Glutamatergic neuron (in vitro differentiated cells): ENCODE measurements at regions not wholly inside any gene's neighbourhood (a gene's known extent, or its start where the extent isn't known, plus 50 kb on each side); places are given as distances from the start of the nearest gene placed in this dataset.

Source experiments
- DNase-seq: peaks from one replicate; pipeline ENCODE4 v3.0.0; 2022
- H3K27ac Mint-ChIP-seq: one replicate; pipeline ENCODE4 v1.8.0; 2020; ENCODE audit warnings: mild to moderate bottlenecking, mixed read lengths, inconsistent platforms; ENCODE audit not compliant: unreplicated experiment
- H3K27me3 Mint-ChIP-seq: one replicate; pipeline ENCODE4 v1.8.0; 2020; ENCODE audit warnings: mild to moderate bottlenecking, moderate library complexity, mixed read lengths, inconsistent platforms; ENCODE audit not compliant: unreplicated experiment
- H3K36me3 Mint-ChIP-seq: one replicate; pipeline ENCODE4 v1.8.0; 2020; ENCODE audit warnings: mild to moderate bottlenecking, mixed read lengths, inconsistent platforms; ENCODE audit not compliant: unreplicated experiment
- H3K4me1 Mint-ChIP-seq: one replicate; pipeline ENCODE4 v1.8.0; 2020; ENCODE audit warnings: mild to moderate bottlenecking, low read depth, mixed read lengths, inconsistent platforms; ENCODE audit not compliant: unreplicated experiment
- H3K4me3 Mint-ChIP-seq: one replicate; pipeline ENCODE4 v1.8.0; 2020; ENCODE audit warnings: mild to moderate bottlenecking, mixed read lengths, inconsistent platforms; ENCODE audit not compliant: unreplicated experiment
- H3K9me3 Mint-ChIP-seq: one replicate; pipeline ENCODE4 v1.8.0; 2020; ENCODE audit warnings: mild to moderate bottlenecking, moderate library complexity, mixed read lengths, inconsistent platforms; ENCODE audit not compliant: unreplicated experiment
- CTCF ChIP-seq: fragments of 200-600 bp; sonication (generic); IDR thresholded peaks from one replicate; pipeline ENCODE4 v1.5.0; 2021; ENCODE audit not compliant: partially characterized antibody, unreplicated experiment

- H3K36me3 Mint-ChIP-seq, result no peaks in the 10 kb centered on the region
- H3K4me3 Mint-ChIP-seq, result no peak overlapping the region
- no peak for TF ChIP-seq CTCF
- DNase-seq, result no peak
- no peak overlapping the region for H3K27ac Mint-ChIP-seq
- H3K4me1 Mint-ChIP-seq, result no peaks in the 10 kb centered on the region
- H3K27me3 Mint-ChIP-seq, result no peaks in the 10 kb centered on the region
- no peaks in the 10 kb centered on the region for H3K9me3 Mint-ChIP-seq
These were observed 184.9 kb downstream of the SOX2 start for GRCh38 chr3:181896605-181897004.

GRCh38 chr3:181899702-181900101 is 188.0 kb downstream of the SOX2 start:
- H3K27me3 Mint-ChIP-seq, result no peaks in the 10 kb centered on the region
- DNase-seq, result no peak
- no peak overlapping the region for H3K27ac Mint-ChIP-seq
- H3K9me3 Mint-ChIP-seq, result no peaks in the 10 kb centered on the region
- H3K36me3 Mint-ChIP-seq, result no peaks in the 10 kb centered on the region
- no peaks in the 10 kb centered on the region for H3K4me1 Mint-ChIP-seq
- TF ChIP-seq CTCF, result no peak
- no peak overlapping the region for H3K4me3 Mint-ChIP-seq

- H3K4me1 Mint-ChIP-seq, result no peaks in the 10 kb centered on the region
- no peak for DNase-seq
- no peak overlapping the region for H3K27ac Mint-ChIP-seq
- no peaks in the 10 kb centered on the region for H3K9me3 Mint-ChIP-seq
- H3K4me3 Mint-ChIP-seq, result no peak overlapping the region
- H3K27me3 Mint-ChIP-seq, result no peaks in the 10 kb centered on the region
- TF ChIP-seq CTCF, result no peak
- no peaks in the 10 kb centered on the region for H3K36me3 Mint-ChIP-seq
These were observed 189.9 kb downstream of the SOX2 start for GRCh38 chr3:181901626-181902025.

GRCh38 chr3:181906338-181906737 is 194.6 kb downstream of the SOX2 start:
- H3K9me3 Mint-ChIP-seq, result no peaks in the 10 kb centered on the region
- H3K4me3 Mint-ChIP-seq, result no peak overlapping the region
- no peak overlapping the region for H3K27ac Mint-ChIP-seq
- no peaks in the 10 kb centered on the region for H3K27me3 Mint-ChIP-seq
- H3K4me1 Mint-ChIP-seq, result no peaks in the 10 kb centered on the region
- no peak for DNase-seq
- no peak for TF ChIP-seq CTCF
- H3K36me3 Mint-ChIP-seq, result no peaks in the 10 kb centered on the region

- Mint-ChIP-seq H3K4me1 (no peaks in the 10 kb centered on the region), H3K27me3 (no peaks in the 10 kb centered on the region)
These were observed 197.5 kb downstream of the SOX2 start for GRCh38 chr3:181909241-181909640.

More at GRCh38 chr3:181909241-181909640, 197.5 kb downstream of the SOX2 start:
- TF ChIP-seq CTCF, result no peak
- Mint-ChIP-seq H3K4me3 (no peak overlapping the region), H3K9me3 (no peaks in the 10 kb centered on the region), H3K27ac (no peak overlapping the region), H3K36me3 (no peaks in the 10 kb centered on the region)
- DNase-seq, result no peak
